NOMO-1 treated with DMSO at 0.1 percent for 48 hours (cell line): ENCODE measurements at regions not wholly inside any gene's neighbourhood (a gene's known extent, or its start where the extent isn't known, plus 50 kb on each side); places are given as distances from the start of the nearest gene placed in this dataset.

Experiments used
- DNase-seq: peaks from one replicate; lab custom pipeline; 2025; ENCODE audit not compliant: unreplicated experiment; lab: John Stamatoyannopoulos, UW

DNA sequence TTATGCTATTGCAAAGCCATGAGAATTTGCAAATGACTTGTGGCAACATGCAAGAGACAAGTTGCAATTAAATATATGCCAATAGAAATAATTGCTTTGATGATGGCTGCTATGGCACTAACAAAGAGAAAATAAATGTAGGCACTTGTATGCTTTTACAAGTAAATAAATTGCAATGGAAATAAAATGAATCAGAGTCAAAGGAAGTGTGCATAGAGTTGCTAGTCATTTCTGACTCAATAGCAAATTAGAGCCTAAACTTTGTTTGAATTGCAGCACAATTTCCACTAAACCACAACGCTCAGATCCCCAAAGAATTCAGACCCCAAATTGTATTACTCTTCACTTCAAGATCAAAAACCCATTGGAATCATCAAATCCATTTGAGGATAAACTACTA is 792.1 kb upstream of the ARGLU1 start:
- DNase-seq = no peak

DNA sequence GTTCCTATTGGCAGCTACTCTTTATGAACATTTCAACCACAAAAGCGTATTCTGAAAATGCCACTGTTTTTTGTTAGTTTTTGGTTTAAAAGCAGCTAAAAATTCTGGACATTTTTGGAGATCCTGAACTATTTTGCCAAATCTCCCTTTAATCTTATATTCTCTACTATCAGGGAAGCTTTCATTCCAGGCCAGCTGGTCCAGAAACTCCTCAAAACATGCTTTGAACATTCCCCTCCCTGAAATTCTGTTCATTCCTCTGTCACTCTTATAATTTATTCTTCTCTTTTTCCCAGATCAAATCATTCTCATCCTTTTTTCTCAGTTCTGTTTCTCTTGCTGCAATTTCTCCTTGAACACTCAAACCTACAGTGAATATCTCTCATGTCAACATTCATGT is 790.9 kb upstream of the ARGLU1 start:
- DNase-seq = no peak

DNA sequence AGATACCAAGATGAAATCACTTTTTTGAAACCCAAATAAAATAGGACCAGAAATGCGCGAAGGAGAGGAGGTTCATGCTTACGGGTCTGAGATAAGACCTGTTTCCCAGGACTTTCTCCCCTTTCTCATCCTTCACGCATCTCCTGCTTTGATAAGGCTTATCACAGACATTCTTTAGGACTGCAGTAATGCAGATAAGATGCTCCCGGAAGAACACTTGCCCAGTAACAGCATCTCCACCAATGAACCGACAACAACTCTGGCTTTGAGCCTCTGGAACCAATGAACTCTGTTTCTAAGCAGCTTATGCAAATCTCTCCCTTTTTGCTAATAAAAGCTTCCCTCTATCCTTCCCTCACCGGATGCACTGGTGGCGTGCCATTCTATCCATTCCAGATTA is 783.4 kb upstream of the ARGLU1 start:
- DNase-seq = no peak

DNA sequence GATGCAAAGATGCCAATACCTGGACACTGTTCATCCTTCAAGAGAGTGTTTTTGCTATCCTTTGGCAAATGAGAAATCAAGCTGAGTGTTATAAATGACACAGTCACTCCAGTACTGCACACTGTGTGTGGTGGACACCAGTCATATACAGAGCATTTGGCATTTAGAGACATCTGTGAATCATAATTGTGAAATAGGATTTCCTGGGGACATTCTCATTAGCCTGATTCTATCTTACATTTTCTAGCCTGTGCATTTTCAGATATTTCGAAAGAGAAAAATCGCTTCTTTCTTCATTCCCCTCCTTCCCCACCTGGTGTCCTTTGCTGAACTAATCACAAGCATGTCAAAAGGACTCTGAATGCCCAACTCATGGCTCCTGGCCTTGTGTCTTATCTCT is 781.0 kb upstream of the ARGLU1 start:
- no peak for DNase-seq

DNA sequence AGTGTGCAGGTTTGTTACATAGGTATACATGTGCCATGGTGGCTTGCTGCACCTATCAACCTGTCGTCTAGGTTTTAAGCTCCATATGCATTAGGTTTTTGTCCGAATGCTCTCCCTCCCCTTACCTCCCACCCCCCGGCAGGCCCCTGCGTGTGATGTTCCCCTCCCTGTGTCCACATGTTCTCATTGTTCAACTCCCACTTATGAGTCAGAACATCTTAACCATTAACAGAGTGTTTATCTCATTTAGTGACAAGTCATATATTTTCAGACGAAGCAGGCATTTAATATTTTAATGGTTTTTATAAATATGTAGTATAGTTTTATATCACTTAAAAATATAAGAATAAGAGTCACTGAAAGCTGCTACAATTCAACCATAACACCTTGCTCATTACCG is 780.5 kb upstream of the ARGLU1 start:
- no peak for DNase-seq

DNA sequence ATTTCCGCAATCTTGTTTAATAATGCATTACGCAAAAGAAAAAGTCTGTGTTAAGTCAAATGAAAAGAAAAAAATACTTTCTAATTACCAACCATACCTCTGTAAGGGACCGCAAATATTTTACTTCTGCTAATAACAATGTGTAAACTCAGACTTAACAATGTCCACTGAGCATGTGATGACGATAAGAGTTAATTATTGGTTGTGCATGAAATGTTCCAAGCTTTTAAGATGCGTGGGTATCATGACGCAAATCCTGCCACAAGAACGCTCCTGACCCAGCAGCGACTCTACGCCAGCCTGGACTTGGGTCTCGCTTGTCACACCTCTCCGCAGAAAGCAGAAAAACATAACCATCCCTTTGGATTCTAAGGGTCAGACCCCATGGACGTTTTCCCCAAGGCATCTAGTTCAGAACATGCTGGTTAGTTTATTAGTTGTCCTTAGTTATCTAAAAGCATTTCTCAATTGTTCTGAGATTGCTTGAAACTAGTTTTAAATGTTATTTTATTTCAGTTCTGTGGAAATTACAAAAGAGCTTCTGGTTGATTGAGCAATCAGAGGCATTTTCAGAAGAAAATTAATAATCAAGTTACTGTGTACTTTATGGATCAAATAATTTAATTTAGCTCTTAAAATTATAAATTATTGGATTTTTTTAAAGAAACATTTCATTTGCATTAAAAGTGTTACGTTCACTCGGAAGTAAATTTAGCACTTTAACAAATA is 779.9 kb upstream of the ARGLU1 start:
- no peak for DNase-seq

DNA sequence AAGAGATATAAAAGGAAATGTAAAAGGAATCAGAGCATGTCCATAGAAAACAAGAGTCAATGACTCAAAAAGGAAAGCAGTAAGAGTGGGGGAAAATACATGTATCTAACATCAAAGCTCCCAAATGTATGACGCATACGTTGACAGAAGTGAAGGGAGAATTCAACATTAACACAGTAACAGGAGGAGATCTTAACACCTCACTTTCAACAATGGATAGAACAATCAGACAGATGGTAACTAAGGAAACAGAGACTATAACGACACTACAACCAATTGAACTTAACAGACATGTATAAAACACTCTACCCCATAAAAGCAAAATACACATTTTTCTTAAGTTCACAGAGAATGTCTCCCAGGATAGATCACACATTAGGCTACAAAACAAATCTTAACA is 774.8 kb upstream of the ARGLU1 start:
- no peak for DNase-seq

DNA sequence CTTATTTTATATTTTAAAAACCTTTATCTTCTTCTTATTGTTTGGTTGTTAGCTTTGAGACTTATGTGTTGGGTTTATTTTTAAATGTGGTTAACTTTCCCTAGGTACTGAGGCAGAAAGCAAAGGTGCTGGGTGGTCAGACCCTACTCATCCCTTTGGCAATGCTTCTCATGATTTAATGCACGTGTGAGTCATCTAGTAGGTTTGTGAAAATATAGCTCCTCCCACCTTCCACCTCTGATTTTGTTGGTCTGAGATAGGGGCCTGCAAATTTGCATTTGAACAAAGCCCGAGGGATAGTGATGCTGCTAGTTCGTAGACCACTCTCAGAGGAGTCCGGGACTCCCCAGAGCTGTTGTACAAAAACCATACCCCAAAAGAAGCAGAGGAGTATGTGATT is 771.3 kb upstream of the ARGLU1 start:
- no peak for DNase-seq

DNA sequence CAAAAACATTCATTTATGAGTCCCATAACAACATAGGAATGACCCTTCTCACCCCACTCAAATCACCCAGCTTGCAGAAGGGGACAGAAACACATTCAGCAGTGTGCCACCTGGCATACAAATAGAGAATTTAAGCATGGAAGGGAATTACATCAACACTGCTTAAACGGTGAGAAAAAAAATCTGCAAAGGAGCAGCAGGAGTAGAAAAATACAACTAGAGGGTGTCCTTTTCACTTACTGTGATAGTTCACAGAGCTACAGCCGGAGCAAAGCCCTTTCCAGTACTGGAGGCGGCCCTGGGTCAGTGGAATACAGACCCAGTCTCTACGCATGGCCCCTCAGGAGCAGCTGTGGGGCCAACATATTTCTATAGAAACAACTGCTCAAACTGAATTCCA is 764.3 kb upstream of the ARGLU1 start:
- no peak for DNase-seq

DNA sequence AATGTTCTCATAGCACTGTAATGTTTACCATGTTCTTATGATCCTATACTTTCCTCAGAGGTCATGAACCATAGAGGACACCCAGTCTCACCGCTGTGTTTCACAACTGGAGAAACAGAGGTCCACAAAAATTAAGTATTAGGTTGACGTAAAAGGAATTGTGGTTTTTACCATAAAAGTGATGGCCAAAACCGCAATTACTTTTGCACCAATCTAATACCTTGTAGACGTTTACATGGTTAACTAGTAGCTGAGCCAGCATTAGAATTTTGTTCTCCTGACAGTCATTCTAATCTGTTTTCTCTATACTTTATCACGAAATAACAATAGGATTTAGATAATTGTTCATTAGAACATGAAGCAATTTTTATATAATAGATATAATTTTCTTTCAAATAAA is 763.4 kb upstream of the ARGLU1 start:
- DNase-seq = no peak

DNA sequence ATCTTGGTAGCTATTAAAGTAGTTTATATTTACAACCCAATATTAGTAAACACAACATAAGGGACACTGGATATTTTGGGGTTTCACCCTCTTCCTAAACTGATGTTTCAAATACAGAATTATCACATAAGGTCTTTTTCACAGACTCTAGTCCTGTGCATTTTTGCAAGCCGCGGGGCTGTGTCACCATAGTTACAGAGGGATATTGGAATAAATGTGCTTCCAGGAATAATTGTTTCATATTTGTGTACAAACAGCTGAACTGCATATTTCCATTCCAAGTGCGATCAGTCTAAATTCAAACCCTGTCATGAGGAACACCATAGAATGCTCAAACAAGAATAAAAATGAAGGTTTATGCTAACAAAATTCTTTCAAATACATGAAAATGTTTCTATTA is 762.5 kb upstream of the ARGLU1 start:
- no peak for DNase-seq

DNA sequence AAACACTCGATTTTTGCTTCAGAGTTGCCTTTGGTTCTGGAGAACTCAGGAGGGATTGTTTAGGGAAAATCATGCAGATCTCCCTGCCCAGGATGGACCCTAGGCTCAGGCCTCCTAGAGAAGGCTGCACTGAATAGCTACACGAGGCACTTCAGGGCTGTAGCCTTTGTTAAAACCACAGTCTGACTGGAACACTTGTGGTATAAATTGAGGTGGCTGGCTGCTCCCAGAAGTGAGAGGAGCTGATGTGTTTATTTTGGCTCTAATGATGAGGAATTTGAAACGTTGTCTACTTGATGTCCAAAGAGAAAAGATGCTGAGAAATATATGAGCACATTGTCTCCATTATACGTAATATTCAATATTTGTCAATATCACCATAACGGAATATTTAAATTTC is 762.1 kb upstream of the ARGLU1 start:
- DNase-seq = no peak

DNA sequence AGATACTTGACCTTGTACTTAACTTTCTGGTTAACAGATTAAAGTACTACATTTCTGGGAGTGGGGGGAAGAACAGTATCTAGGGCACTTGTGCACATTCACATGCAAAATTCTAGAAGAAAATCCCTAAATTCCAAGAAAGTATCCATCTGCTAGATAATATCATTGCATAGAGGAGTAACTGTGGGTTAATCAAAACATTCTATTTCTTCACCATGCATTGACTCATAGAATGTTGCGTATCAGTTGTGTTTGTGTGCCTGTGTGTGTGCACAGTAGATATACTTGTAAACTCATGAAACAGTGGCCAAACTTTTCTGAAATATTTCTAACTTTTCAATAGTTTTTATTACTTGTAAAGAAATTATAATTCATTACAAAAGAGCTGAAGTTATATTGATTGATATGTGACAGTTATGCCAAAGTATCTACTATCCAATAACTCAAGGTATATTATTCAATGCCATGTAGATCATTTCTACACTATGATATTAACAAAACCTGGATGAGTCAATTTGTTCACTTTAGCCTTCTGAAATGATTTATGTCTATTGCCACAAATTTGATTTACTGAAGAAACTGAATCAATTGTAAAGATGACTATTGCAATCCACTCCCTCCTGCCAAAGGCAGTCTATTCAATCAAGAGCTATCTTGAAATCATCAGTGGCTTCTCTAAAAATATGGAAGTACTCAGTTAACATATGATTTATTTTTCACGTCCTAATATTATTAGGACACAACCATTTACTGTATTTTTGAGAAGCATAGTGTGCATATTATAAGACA is 756.7 kb upstream of the ARGLU1 start:
- DNase-seq = no peak

DNA sequence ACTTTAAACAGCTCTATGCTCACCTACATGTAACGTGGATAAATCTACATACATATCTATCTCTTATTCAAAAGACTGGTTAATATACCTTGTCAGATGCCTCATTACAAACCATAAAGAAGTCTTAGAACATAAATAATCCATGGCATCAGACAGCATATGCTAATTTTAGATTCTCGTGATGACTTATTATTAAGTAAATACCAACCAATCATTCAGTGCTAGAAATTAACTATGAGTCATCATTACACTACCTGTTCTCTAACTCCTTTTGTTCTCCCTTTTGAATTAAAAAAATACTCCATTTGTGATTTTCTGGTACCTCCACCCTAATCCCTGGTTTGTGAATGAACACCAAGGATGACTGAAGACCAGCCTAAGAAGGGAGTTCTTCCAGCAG is 754.3 kb upstream of the ARGLU1 start:
- no peak for DNase-seq

DNA sequence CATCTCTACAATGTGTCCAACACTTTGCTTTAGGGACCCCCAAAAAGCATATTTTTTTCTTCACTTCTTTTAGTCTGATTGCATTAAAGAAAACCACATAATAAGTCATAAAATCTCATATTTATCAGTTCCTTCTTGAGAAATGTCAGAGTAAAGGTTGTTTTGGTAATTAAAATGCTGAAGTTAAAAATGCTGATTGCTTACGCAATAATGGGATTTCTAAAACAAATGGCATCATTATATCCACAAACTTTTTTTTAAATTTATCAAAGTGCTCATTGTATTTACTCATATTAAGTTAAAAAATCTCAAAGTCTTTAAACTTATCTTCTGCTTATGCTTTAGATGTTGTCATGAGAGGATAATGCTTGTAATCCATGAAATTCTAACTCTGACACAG is 737.2 kb upstream of the ARGLU1 start:
- no peak for DNase-seq

DNA sequence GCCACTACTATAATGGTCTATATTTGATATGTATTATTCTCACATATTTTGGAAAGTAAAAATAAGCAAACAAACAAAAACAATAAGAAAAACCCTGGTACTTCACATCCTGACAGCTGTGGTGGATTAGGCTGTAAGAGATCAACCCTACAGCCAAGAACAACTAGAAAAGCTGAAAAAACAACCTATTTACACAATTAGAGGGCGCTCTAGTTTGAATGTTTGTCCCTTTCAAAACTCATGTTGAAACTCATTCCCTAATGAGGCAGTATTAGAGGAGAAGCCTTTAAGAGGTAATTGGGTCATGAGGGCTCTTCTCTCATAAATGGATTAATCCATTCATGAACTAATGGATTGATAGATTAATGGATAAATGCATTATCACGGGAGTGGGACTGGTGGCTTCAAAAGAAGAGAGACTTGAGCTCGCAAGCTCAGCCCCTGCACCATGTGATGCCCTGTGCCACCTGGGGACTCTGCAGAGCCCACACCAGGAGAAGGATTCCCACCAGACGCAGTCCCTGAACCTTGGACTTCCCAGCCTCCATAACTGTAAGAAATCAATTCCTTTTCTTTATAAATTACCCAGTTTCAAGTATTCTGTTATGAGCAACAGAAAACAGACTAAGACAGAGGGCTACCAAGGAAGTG is 733.9 kb upstream of the ARGLU1 start:
- DNase-seq = no peak

DNA sequence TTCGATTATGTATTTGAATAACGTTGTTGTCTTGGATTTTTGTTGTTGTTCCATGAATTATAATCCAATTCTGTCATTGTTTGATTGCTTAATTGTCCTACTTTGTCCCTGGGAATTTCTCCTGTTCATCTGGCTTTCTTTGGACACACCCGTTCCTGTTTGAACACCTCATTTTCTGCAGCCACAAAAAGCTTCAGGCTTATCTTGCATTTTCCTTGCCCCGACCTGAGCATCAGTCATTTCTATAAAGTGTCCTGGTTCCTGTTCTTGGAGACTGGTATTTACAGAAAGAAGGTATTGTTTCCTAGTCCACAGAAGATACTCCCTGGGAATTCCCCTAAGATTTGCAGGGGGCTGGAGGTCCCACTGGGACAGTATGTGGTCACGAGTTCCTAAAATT is 731.8 kb upstream of the ARGLU1 start:
- no peak for DNase-seq

DNA sequence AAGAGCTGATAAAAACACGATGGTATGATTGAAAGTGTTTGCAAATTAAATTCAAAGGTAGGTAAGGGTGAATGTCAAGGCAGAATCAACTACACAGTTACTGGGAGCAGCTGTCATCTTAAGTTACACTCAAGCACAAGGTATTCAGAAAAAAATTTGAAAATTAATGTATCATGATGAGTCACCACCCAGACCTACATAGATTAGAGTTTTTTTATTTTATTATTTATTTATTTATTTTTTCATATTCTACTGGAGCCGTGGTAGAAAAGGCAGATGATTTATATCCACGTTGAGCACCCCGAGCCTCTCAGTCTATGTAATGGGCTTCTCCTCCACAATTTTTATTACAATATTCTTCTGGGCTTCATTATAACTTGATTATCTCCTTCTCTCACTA is 728.9 kb upstream of the ARGLU1 start:
- DNase-seq = no peak

DNA sequence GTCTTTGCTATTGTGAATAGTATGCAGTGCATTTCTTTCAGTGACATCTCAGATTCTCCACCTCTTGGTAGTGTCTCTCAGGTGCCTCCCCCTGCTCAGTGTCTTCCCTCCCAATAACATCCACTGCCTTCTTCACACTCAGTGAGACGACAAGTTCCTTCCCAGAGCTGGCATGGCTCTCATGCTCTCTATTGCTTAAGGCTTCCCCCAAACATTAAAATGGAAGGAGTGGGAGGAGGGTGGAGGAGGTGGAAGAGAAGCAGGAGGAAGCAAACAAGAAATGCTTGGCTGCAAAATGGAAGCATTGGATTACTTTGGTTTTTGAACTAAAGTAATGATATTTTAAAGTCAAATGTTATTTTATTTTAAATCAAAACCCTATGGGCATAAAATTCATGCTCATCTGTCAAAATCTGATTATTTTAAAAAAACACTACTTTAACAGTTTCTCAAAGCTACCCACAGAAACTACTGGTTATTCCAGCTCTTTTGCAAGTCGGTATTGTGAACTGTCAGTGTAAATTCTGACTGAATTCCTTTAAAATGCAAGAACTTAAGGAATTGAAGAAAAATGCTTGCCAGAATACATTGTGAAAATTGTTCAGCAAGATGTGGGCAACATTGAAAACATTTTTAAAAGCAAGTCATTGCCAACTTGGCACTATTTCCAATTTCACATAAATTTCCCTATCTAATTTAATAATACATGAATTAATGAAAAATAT is 727.6 kb upstream of the ARGLU1 start:
- DNase-seq = no peak

DNA sequence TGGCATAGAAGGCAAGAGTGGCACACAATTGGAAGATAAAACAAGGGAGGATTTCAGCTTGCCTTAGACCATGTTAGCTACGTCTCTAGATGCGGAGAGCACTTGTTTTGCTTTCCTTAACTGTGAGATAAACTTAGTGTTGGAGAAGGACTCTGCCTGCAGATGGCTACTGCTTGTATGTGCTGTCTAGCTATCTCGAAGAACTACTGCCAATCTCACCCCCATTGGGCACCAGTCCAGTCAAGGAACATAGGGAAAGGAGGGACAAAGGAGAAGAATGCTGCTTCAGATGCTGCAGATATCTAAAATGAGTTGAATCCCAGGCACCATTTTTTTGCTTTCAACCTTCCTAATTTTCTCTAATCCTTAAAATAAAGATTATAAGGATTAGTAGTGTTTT is 726.0 kb upstream of the ARGLU1 start:
- DNase-seq = no peak

DNA sequence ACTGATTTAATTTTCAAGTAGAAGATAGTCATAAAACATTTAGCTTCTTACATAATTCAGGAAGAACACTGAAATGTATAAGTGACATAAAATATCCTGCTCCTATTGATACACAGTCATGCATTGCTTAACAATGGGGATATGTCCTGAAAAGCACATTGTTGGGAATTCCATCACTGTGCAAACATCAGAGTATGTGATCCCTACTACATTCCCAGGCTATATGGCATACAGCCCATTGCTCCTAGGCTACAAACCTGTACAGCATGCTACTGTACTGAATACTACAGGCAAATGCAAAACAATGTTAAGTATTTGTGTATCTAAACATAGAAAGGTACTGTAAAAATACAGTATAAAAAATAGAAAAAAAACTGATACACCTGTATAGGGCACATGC is 723.9 kb upstream of the ARGLU1 start:
- no peak for DNase-seq

DNA sequence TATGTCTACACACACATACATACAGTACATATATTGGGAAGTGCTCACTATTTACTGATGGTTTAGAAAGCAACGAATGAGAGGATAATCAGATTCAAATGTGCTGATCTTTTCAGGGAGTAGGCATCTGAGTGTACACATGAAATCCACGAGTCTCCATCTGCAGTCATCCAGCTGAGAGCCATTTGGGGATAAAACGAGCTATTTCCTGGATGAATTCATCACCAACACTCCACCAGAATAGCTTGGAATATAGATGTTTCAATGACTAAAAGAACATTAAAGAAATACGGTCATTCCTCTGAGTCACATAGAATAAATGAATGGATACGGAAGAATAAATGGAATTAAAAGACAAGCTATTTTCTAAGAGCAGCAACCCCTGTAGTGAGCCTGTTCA is 721.6 kb upstream of the ARGLU1 start:
- DNase-seq = no peak
